HT1080 (cell line): ENCODE measurements at regions not wholly inside any gene's neighbourhood (a gene's known extent, or its start where the extent isn't known, plus 50 kb on each side); places are given as distances from the start of the nearest gene placed in this dataset.

Experiments used
- DNase-seq: peaks from one replicate; pipeline ENCODE4 v3.0.0-alpha.2; 2015; ENCODE audit warnings: low read depth

GRCh38 chr17:54694287-54694887 lies 206.3 kb upstream of the TOM1L1 start:
- DNase-seq = no peak

GRCh38 chr17:54712798-54713197 lies 187.9 kb upstream of the TOM1L1 start:
- peak; percentile 5 for DNase-seq

- no peak for DNase-seq
Measured at GRCh38 chr17:54718286-54718685, 182.4 kb upstream of the TOM1L1 start.

- no peak for DNase-seq
Measured at GRCh38 chr17:54727624-54728023, 173.0 kb upstream of the TOM1L1 start.

- peak; percentile 25 for DNase-seq
Measured at GRCh38 chr17:54736573-54736972, 164.1 kb upstream of the TOM1L1 start.

GRCh38 chr17:54738496-54738895 lies 162.2 kb upstream of the TOM1L1 start:
- DNase-seq = no peak

GRCh38 chr17:54744750-54745149 lies 155.9 kb upstream of the TOM1L1 start:
- DNase-seq = no peak

- no peak for DNase-seq
Measured at GRCh38 chr17:54745239-54745638, 155.4 kb upstream of the TOM1L1 start.

- no peak for DNase-seq
Measured at GRCh38 chr17:54745862-54746261, 154.8 kb upstream of the TOM1L1 start.

GRCh38 chr17:54749157-54749556 lies 151.5 kb upstream of the TOM1L1 start:
- peak; percentile 34 for DNase-seq

GRCh38 chr17:54754560-54754959 lies 146.1 kb upstream of the TOM1L1 start:
- peak; percentile 11 for DNase-seq

GRCh38 chr17:54760836-54761235 lies 139.8 kb upstream of the TOM1L1 start:
- DNase-seq = no peak

- DNase-seq = no peak
Measured at GRCh38 chr17:54770836-54771235, 129.8 kb upstream of the TOM1L1 start.

- DNase-seq = peak; percentile 1
Measured at GRCh38 chr17:54771409-54771915, 129.2 kb upstream of the TOM1L1 start.

GRCh38 chr17:54780238-54780637 lies 120.4 kb upstream of the TOM1L1 start:
- DNase-seq = no peak

GRCh38 chr17:54781389-54781788 lies 119.3 kb upstream of the TOM1L1 start:
- peak; percentile 20 for DNase-seq

GRCh38 chr17:54784305-54784704 lies 116.3 kb upstream of the TOM1L1 start:
- no peak for DNase-seq

GRCh38 chr17:54785643-54786268 lies 114.9 kb upstream of the TOM1L1 start:
- DNase-seq = no peak

GRCh38 chr17:54789101-54789880 lies 111.4 kb upstream of the TOM1L1 start:
- DNase-seq = no peak

GRCh38 chr17:54793271-54793670 lies 107.4 kb upstream of the TOM1L1 start:
- no peak for DNase-seq

GRCh38 chr17:54795046-54795445 lies 105.6 kb upstream of the TOM1L1 start:
- no peak for DNase-seq

- no peak for DNase-seq
Measured at GRCh38 chr17:54807331-54807730, 93.3 kb upstream of the TOM1L1 start.
